ENCODE measurements at regions not wholly inside any gene's neighbourhood (a gene's known extent, or its start where the extent isn't known, plus 50 kb on each side); places are given as distances from the start of the nearest gene placed in this dataset.
A peak's percentile ranks its signal among the peaks of the same experiment; 100 is the strongest.

- TF ChIP-seq NANOG (IDR thresholded peaks at IDR 0.05; ENCODE audit: borderline replicate concordance) (no peak), REST (IDR thresholded peaks at IDR 0.05; ENCODE audit: unreplicated experiment) (no peak), CTCF (conservative IDR thresholded peaks at IDR 0.05; ENCODE audit: low read depth in 2 of 2) (peak; percentile 57 to 71), EZH2 (IDR thresholded peaks at IDR 0.05; ENCODE audit: low read depth, unreplicated experiment) (no peak), POLR2AphosphoS5 (IDR thresholded peaks at IDR 0.05; ENCODE audit: low read depth) (no peak), ZNF114 (CRISPR knock-in tag; IDR thresholded peaks at IDR 0.05) (no peak), ZNF331 (CRISPR knock-in tag; IDR thresholded peaks at IDR 0.05; ENCODE audit: low read depth) (no peak)
These were observed 190.3 kb downstream of the RBM43 start for GRCh38 chr2:151071382-151071781.

Measured in GM23338 (cell line).